GM12878 (cell line): ENCODE measurements at regions not wholly inside any gene's neighbourhood (a gene's known extent, or its start where the extent isn't known, plus 50 kb on each side); places are given as distances from the start of the nearest gene placed in this dataset.

Experiments used
- ASH2L ChIP-seq: fragments of 300-600, 200-600 bp; sonication (generic); IDR thresholded peaks from 2 replicates; pipeline ENCODE4 v1.6.1; 2017; ENCODE audit warnings: low read depth, mild to moderate bottlenecking, borderline replicate concordance
- BACH1 ChIP-seq: fragments of 450-650 bp; IDR thresholded peaks from 2 replicates; pipeline ENCODE4 v1.6.1; 2017; ENCODE audit warnings: mild to moderate bottlenecking, borderline replicate concordance
- HDAC2 ChIP-seq: fragments of 200-600 bp; sonication (generic); IDR thresholded peaks from 2 replicates; pipeline ENCODE4 v1.6.1; 2017
- KLF5 ChIP-seq: fragments of 450-650 bp; IDR thresholded peaks from 2 replicates; pipeline ENCODE4 v1.6.1; 2014; ENCODE audit warnings: mild to moderate bottlenecking; ENCODE audit not compliant: partially characterized antibody
- MAX ChIP-seq: IDR thresholded peaks from 2 replicates; pipeline ENCODE4 v1.6.1; 2012; ENCODE audit warnings: low read depth, low read length, improper control_type of control experiment
- MEF2B ChIP-seq: fragments of 450-650 bp; IDR thresholded peaks from 2 replicates; pipeline ENCODE4 v1.6.1; 2018; ENCODE audit warnings: mild to moderate bottlenecking, moderate library complexity; ENCODE audit not compliant: partially characterized antibody, poor library complexity, severe bottlenecking
- MYB ChIP-seq: fragments of 150-350 bp; IDR thresholded peaks from 2 replicates; pipeline ENCODE4 v1.6.1; 2014; ENCODE audit warnings: mild to moderate bottlenecking, low read depth, low read length, borderline replicate concordance
- NBN ChIP-seq: fragments of 450-650 bp; IDR thresholded peaks from 2 replicates; pipeline ENCODE4 v1.6.1; 2016
- NFXL1 ChIP-seq: fragments of 450-650 bp; IDR thresholded peaks from 2 replicates; pipeline ENCODE4 v1.6.1; 2017; ENCODE audit warnings: antibody characterized with exemption, mild to moderate bottlenecking, borderline replicate concordance
- RAD21 ChIP-seq: IDR thresholded peaks from 2 replicates; pipeline ENCODE4 v1.6.1; 2011; ENCODE audit warnings: mild to moderate bottlenecking, low read depth, low read length, moderate library complexity; ENCODE audit not compliant: insufficient read depth
- RFX5 ChIP-seq: IDR thresholded peaks from 2 replicates; pipeline ENCODE4 v1.6.1; 2011; ENCODE audit warnings: low read depth, low read length, improper control_type of control experiment
- SMAD5 ChIP-seq: IDR thresholded peaks from 2 replicates; pipeline ENCODE4 v1.6.1; 2016; ENCODE audit warnings: antibody characterized with exemption, low read depth
- TCF12 ChIP-seq: IDR thresholded peaks from 2 replicates; pipeline ENCODE4 v1.6.1; 2011; ENCODE audit warnings: low read depth, mild to moderate bottlenecking, low read length
- TCF7 ChIP-seq: IDR thresholded peaks from 2 replicates; pipeline ENCODE4 v1.6.1; 2014; ENCODE audit warnings: antibody characterized with exemption, borderline replicate concordance
- TF ChIP-seq, protein P1 (sequence below): fragments of 150-350 bp; IDR thresholded peaks from 2 replicates; pipeline ENCODE4 v1.6.1; 2014; ENCODE audit warnings: mild to moderate bottlenecking, low read depth, low read length

DNA sequence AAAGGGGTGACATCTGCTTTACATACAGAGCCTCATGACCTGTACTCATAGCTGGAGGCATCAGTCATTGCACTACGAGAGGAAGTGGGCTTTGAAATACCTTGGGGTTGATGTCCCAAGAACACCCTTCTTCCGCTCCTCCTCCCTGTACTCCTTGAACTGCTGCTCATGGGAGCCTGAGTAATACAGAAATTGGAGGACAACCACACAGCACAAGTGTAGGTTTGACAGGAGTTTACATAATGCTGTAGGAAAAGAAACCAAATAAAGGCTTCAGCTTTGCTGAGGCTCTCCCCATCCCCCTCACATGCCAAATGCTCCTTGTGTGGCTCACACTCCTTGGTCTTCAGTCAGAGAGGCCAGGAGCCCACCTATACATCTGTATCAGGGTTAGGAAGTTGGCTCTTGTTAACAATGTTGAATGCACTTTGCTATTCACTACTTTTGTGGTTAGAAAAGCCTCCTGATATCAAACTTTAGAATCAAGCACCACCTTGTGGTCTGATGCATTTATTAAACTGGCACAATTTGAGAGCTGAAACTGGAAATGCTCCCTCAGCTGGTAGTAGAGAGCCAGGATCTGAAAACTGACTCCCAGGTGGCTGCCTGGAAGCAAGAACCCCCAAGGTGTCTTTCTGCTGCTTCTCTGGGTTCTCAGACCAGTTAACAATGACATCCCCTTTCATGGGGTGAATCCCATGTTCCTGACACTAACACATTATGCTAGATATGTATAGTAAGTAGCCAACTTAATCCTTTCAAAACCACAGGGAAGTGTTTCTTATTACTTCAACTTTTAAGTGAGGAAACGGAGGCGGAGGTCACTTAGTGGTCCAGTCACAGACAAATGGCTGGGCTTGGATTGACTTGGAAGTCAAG is 56.2 kb upstream of the EDN1 start (continued):
- TF ChIP-seq, protein P1, sequence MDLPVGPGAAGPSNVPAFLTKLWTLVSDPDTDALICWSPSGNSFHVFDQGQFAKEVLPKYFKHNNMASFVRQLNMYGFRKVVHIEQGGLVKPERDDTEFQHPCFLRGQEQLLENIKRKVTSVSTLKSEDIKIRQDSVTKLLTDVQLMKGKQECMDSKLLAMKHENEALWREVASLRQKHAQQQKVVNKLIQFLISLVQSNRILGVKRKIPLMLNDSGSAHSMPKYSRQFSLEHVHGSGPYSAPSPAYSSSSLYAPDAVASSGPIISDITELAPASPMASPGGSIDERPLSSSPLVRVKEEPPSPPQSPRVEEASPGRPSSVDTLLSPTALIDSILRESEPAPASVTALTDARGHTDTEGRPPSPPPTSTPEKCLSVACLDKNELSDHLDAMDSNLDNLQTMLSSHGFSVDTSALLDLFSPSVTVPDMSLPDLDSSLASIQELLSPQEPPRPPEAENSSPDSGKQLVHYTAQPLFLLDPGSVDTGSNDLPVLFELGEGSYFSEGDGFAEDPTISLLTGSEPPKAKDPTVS = no peak
- TF ChIP-seq MYB (no peak), HDAC2 (no peak), TCF12 (no peak), NFXL1 (no peak), MAX (no peak), KLF5 (no peak), BACH1 (no peak), ASH2L (no peak), TCF7 (no peak), RAD21 (peak; percentile 73), RFX5 (no peak), NBN (no peak), MEF2B (no peak), SMAD5 (no peak)
